ENCODE measurements at regions not wholly inside any gene's neighbourhood (a gene's known extent, or its start where the extent isn't known, plus 50 kb on each side); places are given as distances from the start of the nearest gene placed in this dataset.
A peak's percentile ranks its signal among the peaks of the same experiment; 100 is the strongest.

DNA sequence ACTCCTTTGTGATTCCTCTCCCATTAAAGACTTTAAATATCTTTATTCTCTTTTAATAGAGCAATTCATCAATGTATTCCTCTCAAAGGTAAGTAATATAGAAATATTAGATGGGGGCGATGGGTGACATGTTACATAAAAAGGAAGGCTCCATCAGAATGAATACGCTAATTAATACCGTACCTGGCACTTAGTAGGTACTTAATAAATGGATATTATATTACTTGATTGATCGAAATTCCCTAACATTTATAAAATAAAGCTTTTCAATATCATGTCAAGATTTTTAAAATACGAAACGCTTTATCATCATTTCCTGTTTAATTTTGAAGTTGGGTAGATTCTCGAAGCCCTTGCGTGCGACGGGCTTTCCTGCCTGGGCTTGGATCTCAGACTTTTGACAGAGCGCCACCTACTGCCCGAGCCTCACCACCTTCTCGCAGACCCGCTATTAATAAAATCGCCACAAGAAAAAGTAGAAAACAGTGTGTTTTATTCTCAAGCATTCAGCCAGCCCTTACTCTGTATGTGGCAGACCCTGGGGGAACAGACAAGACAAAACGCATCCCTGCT is 99.4 kb downstream of the C5orf15 start:
- Mint-ChIP-seq H3K9me3 (no peaks in the 10 kb centered on the region), H3K4me3 (no peak overlapping the region), H3K4me1 (ENCODE audit: low read depth) (peaks cover 26% of the 10 kb centered on the region), H3K27ac (no peak overlapping the region), H3K36me3 (ENCODE audit: low read depth) (no peaks in the 10 kb centered on the region), H3K27me3 (ENCODE audit: insufficient read depth) (peaks cover 45% of the 10 kb centered on the region)
- TF ChIP-seq CTCF (IDR thresholded peaks at IDR 0.05), result peak; percentile 91
- peak; percentile 57 for DNase-seq

GRCh38 chr5:133867851-133868545 is 100.4 kb downstream of the C5orf15 start:
- no peak overlapping the region for H3K27ac Mint-ChIP-seq
- no peak for DNase-seq
- H3K36me3 Mint-ChIP-seq (ENCODE audit: low read depth), result no peaks in the 10 kb centered on the region
- H3K4me3 Mint-ChIP-seq, result no peak overlapping the region
- peaks cover 23% of the 10 kb centered on the region for H3K4me1 Mint-ChIP-seq (ENCODE audit: low read depth)
- H3K27me3 Mint-ChIP-seq (ENCODE audit: insufficient read depth), result peaks cover 42% of the 10 kb centered on the region
- no peak for TF ChIP-seq CTCF (IDR thresholded peaks at IDR 0.05)
- no peaks in the 10 kb centered on the region for H3K9me3 Mint-ChIP-seq

- no peak overlapping the region for H3K4me3 Mint-ChIP-seq
- TF ChIP-seq CTCF (IDR thresholded peaks at IDR 0.05), result no peak
- H3K27me3 Mint-ChIP-seq (ENCODE audit: insufficient read depth), result peaks cover 37% of the 10 kb centered on the region
- peaks cover 23% of the 10 kb centered on the region for H3K4me1 Mint-ChIP-seq (ENCODE audit: low read depth)
- no peak overlapping the region for H3K27ac Mint-ChIP-seq
- no peaks in the 10 kb centered on the region for H3K9me3 Mint-ChIP-seq
- DNase-seq, result no peak
- H3K36me3 Mint-ChIP-seq (ENCODE audit: low read depth), result no peaks in the 10 kb centered on the region
Measured at GRCh38 chr5:133867341-133867740, 101.1 kb downstream of the C5orf15 start.

DNA sequence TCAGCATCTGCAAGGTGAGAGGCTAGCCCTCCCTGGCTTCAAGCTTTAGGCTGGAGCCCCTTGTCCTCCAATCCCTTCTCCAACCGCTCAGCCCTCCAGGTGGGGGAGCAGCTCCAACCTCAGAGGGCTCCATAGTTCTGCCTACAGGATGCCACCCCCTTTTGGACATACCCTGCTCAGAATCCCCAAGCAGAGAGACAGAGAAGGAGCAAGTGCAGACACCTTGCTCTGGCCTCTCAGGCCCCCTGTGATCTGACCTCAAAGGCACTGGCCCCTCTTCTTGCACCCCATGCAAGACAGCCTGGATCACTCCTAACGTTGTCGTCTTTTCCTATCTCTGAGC is 101.6 kb downstream of the C5orf15 start:
- DNase-seq, result no peak
- no peaks in the 10 kb centered on the region for H3K36me3 Mint-ChIP-seq (ENCODE audit: low read depth)
- H3K27me3 Mint-ChIP-seq (ENCODE audit: insufficient read depth), result peaks cover 37% of the 10 kb centered on the region
- peaks cover 23% of the 10 kb centered on the region for H3K4me1 Mint-ChIP-seq (ENCODE audit: low read depth)
- H3K4me3 Mint-ChIP-seq, result no peak overlapping the region
- no peak for TF ChIP-seq CTCF (IDR thresholded peaks at IDR 0.05)
- H3K27ac Mint-ChIP-seq, result no peak overlapping the region
- no peaks in the 10 kb centered on the region for H3K9me3 Mint-ChIP-seq

- peaks cover 42% of the 10 kb centered on the region for H3K27me3 Mint-ChIP-seq (ENCODE audit: insufficient read depth)
- H3K4me1 Mint-ChIP-seq (ENCODE audit: low read depth), result peaks cover 22% of the 10 kb centered on the region
- TF ChIP-seq CTCF (IDR thresholded peaks at IDR 0.05), result no peak
- DNase-seq, result no peak
- H3K9me3 Mint-ChIP-seq, result no peaks in the 10 kb centered on the region
- H3K36me3 Mint-ChIP-seq (ENCODE audit: low read depth), result no peaks in the 10 kb centered on the region
- no peak overlapping the region for H3K27ac Mint-ChIP-seq
- no peak overlapping the region for H3K4me3 Mint-ChIP-seq
Measured at GRCh38 chr5:133866160-133866902, 102.1 kb downstream of the C5orf15 start.
